ENCODE measurements at regions not wholly inside any gene's neighbourhood (a gene's known extent, or its start where the extent isn't known, plus 50 kb on each side); places are given as distances from the start of the nearest gene placed in this dataset.

GRCh38 chr14:98896449-98896848, 375.5 kb downstream of the BCL11B start (continued):
- no peak for TF ChIP-seq ZXDC (CRISPR knock-in tag; IDR thresholded peaks at IDR 0.05)
- TF ChIP-seq GZF1 (CRISPR knock-in tag; IDR thresholded peaks at IDR 0.05): no peak
- no peak for TF ChIP-seq ATM (IDR thresholded peaks at IDR 0.05; ENCODE audit: borderline replicate concordance)
- TF ChIP-seq, protein P1, sequence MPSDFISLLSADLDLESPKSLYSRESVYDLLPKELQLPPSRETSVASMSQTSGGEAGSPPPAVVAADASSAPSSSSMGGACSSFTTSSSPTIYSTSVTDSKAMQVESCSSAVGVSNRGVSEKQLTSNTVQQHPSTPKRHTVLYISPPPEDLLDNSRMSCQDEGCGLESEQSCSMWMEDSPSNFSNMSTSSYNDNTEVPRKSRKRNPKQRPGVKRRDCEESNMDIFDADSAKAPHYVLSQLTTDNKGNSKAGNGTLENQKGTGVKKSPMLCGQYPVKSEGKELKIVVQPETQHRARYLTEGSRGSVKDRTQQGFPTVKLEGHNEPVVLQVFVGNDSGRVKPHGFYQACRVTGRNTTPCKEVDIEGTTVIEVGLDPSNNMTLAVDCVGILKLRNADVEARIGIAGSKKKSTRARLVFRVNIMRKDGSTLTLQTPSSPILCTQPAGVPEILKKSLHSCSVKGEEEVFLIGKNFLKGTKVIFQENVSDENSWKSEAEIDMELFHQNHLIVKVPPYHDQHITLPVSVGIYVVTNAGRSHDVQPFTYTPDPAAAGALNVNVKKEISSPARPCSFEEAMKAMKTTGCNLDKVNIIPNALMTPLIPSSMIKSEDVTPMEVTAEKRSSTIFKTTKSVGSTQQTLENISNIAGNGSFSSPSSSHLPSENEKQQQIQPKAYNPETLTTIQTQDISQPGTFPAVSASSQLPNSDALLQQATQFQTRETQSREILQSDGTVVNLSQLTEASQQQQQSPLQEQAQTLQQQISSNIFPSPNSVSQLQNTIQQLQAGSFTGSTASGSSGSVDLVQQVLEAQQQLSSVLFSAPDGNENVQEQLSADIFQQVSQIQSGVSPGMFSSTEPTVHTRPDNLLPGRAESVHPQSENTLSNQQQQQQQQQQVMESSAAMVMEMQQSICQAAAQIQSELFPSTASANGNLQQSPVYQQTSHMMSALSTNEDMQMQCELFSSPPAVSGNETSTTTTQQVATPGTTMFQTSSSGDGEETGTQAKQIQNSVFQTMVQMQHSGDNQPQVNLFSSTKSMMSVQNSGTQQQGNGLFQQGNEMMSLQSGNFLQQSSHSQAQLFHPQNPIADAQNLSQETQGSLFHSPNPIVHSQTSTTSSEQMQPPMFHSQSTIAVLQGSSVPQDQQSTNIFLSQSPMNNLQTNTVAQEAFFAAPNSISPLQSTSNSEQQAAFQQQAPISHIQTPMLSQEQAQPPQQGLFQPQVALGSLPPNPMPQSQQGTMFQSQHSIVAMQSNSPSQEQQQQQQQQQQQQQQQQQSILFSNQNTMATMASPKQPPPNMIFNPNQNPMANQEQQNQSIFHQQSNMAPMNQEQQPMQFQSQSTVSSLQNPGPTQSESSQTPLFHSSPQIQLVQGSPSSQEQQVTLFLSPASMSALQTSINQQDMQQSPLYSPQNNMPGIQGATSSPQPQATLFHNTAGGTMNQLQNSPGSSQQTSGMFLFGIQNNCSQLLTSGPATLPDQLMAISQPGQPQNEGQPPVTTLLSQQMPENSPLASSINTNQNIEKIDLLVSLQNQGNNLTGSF (CRISPR knock-in tag; IDR thresholded peaks at IDR 0.05): no peak
- TF ChIP-seq NCOR1 (IDR thresholded peaks at IDR 0.05; ENCODE audit: borderline replicate concordance, low read length): no peak
- TF ChIP-seq, protein P2, sequence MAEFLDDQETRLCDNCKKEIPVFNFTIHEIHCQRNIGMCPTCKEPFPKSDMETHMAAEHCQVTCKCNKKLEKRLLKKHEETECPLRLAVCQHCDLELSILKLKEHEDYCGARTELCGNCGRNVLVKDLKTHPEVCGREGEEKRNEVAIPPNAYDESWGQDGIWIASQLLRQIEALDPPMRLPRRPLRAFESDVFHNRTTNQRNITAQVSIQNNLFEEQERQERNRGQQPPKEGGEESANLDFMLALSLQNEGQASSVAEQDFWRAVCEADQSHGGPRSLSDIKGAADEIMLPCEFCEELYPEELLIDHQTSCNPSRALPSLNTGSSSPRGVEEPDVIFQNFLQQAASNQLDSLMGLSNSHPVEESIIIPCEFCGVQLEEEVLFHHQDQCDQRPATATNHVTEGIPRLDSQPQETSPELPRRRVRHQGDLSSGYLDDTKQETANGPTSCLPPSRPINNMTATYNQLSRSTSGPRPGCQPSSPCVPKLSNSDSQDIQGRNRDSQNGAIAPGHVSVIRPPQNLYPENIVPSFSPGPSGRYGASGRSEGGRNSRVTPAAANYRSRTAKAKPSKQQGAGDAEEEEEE (CRISPR knock-in tag; IDR thresholded peaks at IDR 0.05; ENCODE audit: borderline replicate concordance): no peak

Data from HepG2 (cell line).